ENCODE measurements at regions not wholly inside any gene's neighbourhood (a gene's known extent, or its start where the extent isn't known, plus 50 kb on each side); places are given as distances from the start of the nearest gene placed in this dataset.

GRCh38 chr2:204226305-204226880 lies 289.8 kb downstream of the ICOS start:
- TF ChIP-seq CTCF (IDR thresholded peaks at IDR 0.05; ENCODE audit: control extremely low read depth, extremely low read depth, low read depth, missing control alignments), result no peak
- DNase-seq (ENCODE audit: extremely low spot score), result no peak
- ChIA-PET POLR2A (no interaction called here), CTCF (no interaction called here)

GRCh38 chr2:204228169-204228886 lies 291.8 kb downstream of the ICOS start:
- POLR2A ChIA-PET, result no interaction called here
- CTCF ChIA-PET, result interaction anchor here (1.4 kb wide), 1 partner anchor 51 kb away, joined by 3 read pairs; no protein-coding TSS in a partner anchor
- DNase-seq (ENCODE audit: extremely low spot score), result no peak

GRCh38 chr2:204234248-204234647 lies 297.7 kb downstream of the ICOS start:
- TF ChIP-seq CTCF (IDR thresholded peaks at IDR 0.05; ENCODE audit: control extremely low read depth, extremely low read depth, low read depth, missing control alignments), result no peak
- no peak for DNase-seq (ENCODE audit: extremely low spot score)
- ChIA-PET POLR2A (no interaction called here), CTCF (interaction anchor here (1.7 kb wide), 1 partner anchor 22 kb away, joined by 3 read pairs; no protein-coding TSS in a partner anchor)

More at GRCh38 chr2:204228169-204228886, 291.8 kb downstream of the ICOS start:
- TF ChIP-seq CTCF (IDR thresholded peaks at IDR 0.05; ENCODE audit: control extremely low read depth, extremely low read depth, low read depth, missing control alignments), result no peak

GRCh38 chr2:204234879-204235278 lies 298.3 kb downstream of the ICOS start:
- TF ChIP-seq CTCF (IDR thresholded peaks at IDR 0.05; ENCODE audit: control extremely low read depth, extremely low read depth, low read depth, missing control alignments), result no peak
- ChIA-PET POLR2A (no interaction called here), CTCF (interaction anchor here (0.9 to 1.7 kb wide), 2 partner anchors 12 to 22 kb away, joined by 3 read pairs; no protein-coding TSS in a partner anchor)
- no peak for DNase-seq (ENCODE audit: extremely low spot score)

GRCh38 chr2:204237416-204237815 lies 300.9 kb downstream of the ICOS start:
- POLR2A ChIA-PET, result no interaction called here
- CTCF ChIA-PET, result no interaction called here
- no peak for DNase-seq (ENCODE audit: extremely low spot score)
- no peak for TF ChIP-seq CTCF (IDR thresholded peaks at IDR 0.05; ENCODE audit: control extremely low read depth, extremely low read depth, low read depth, missing control alignments)

- DNase-seq (ENCODE audit: extremely low spot score), result no peak
- CTCF ChIA-PET, result interaction anchor here (1.4 kb wide), 1 partner anchor 21 kb away, joined by 4 read pairs; no protein-coding TSS in a partner anchor
- TF ChIP-seq CTCF (IDR thresholded peaks at IDR 0.05; ENCODE audit: control extremely low read depth, extremely low read depth, low read depth, missing control alignments), result no peak
- POLR2A ChIA-PET, result no interaction called here
Measured at GRCh38 chr2:204239411-204240165, 303.0 kb downstream of the ICOS start.

All from GM10248 (cell line).